B cell (primary cell): ENCODE measurements at regions not wholly inside any gene's neighbourhood (a gene's known extent, or its start where the extent isn't known, plus 50 kb on each side); places are given as distances from the start of the nearest gene placed in this dataset.

Experiments
- ATAC-seq: fragments of 200-7000 bp; cut with Tn5 transposase; one replicate; pipeline ENCODE4 v1.10.0; 2021; ENCODE audit warnings: low read depth, mild to moderate bottlenecking, moderate number of reproducible peaks, moderate library complexity
- CTCF ChIA-PET: fragments of 350-600 bp; sonication (Branson Sonifier 250); formaldehyde crosslinking; loops from one replicate; lab custom pipeline; 2021; ENCODE audit warnings: antibody characterized with exemption, inconsistent platforms; lab: Charles Lee
- POLR2A ChIA-PET: fragments of 350-600 bp; sonication (Branson Sonifier 250); formaldehyde crosslinking; loops from one replicate; lab custom pipeline; 2021; ENCODE audit warnings: antibody characterized with exemption; lab: Charles Lee
- DNase-seq: peaks from one replicate; pipeline ENCODE4 v3.0.0; 2013
- H2AFZ ChIP-seq: 2 replicates; pipeline ENCODE4 v1.6.1; 2012; ENCODE audit warnings: mild to moderate bottlenecking, low read depth, low read length; ENCODE audit not compliant: insufficient read depth, poor library complexity, severe bottlenecking
- H3K27ac ChIP-seq, 2 donors: 1 replicate in 1 of 2; 2 replicates in 1 of 2; pipeline ENCODE4 v1.5.1; 2012 to 2013; ENCODE audit warnings: low read length in 2 of 2, mild to moderate bottlenecking in 2 of 2, moderate library complexity in 1 of 2
- H3K27me3 ChIP-seq, 4 experiments: fragments of 200-600 bp in 1 of 4; sonication (generic) in 1 of 4; replicated peaks in 1 of 4; 1 replicate in 2 of 4; 2 replicates in 2 of 4; pipeline versions ENCODE4 v1.6.1 to v1.7.0; 2013 to 2016; ENCODE audit warnings: low read length in 3 of 4, mild to moderate bottlenecking in 2 of 4, mixed read lengths in 1 of 4, moderate library complexity in 1 of 4; ENCODE audit not compliant: insufficient read depth in 4 of 4, control insufficient read depth in 3 of 4; ENCODE audit errors: control extremely low read depth in 1 of 4
- H3K36me3 ChIP-seq, 2 experiments: replicated peaks in 1 of 2; 1 replicate in 1 of 2; 2 replicates in 1 of 2; pipeline versions ENCODE4 v1.6.1 to v1.7.1; 2013; ENCODE audit warnings: low read length in 1 of 2; ENCODE audit not compliant: insufficient read depth in 2 of 2, control insufficient read depth in 1 of 2; ENCODE audit errors: control extremely low read depth in 1 of 2, extremely low read depth in 1 of 2
- H3K4me1 ChIP-seq, 2 donors: fragments of 200-600 bp in 1 of 2; sonication (generic) in 1 of 2; 1 replicate in 1 of 2; 2 replicates in 1 of 2; pipeline versions ENCODE4 v1.5.1 to v1.6.1; 2013 to 2017; ENCODE audit warnings: low read length in 2 of 2; ENCODE audit not compliant: control insufficient read depth in 2 of 2, insufficient read depth in 2 of 2
- H3K4me2 ChIP-seq: replicated peaks from 2 replicates; pipeline ENCODE3; 2012; ENCODE audit warnings: mild to moderate bottlenecking, low read depth, low read length; ENCODE audit not compliant: poor library complexity, severe bottlenecking
- H3K4me3 ChIP-seq, 5 experiments: fragments of 200-600 bp in 1 of 5; sonication (generic) in 1 of 5; 1 replicate in 3 of 5; 2 replicates in 2 of 5; pipeline versions ENCODE4 v1.5.1 to v1.7.0; 2011 to 2016; ENCODE audit warnings: low read length in 4 of 5, mild to moderate bottlenecking in 4 of 5, low read depth in 2 of 5, control low read depth in 1 of 5, moderate library complexity in 1 of 5; ENCODE audit not compliant: insufficient read depth in 1 of 5; ENCODE audit errors: control extremely low read depth in 1 of 5, extremely low read depth in 1 of 5
- H3K79me2 ChIP-seq: fragments of 200-600 bp; sonication (generic); one replicate; pipeline ENCODE4 v1.6.0; 2016; ENCODE audit warnings: low read length; ENCODE audit not compliant: control insufficient read depth, insufficient read depth
- H3K9ac ChIP-seq: fragments of 200-600 bp; sonication (generic); 2 replicates; pipeline ENCODE4 v1.6.1; 2017; ENCODE audit warnings: mild to moderate bottlenecking, low read length, moderate library complexity
- H3K9me3 ChIP-seq, 3 donors: one replicate each; pipeline versions ENCODE4 v1.6.1 to v1.7.1; 2013; ENCODE audit warnings: low read length in 2 of 3; ENCODE audit not compliant: control insufficient read depth in 2 of 3, insufficient read depth in 1 of 3; ENCODE audit errors: control extremely low read depth in 1 of 3
- H4K20me1 ChIP-seq: 2 replicates; pipeline ENCODE4 v1.6.0; 2012; ENCODE audit warnings: mild to moderate bottlenecking, low read length; ENCODE audit not compliant: insufficient read depth, control insufficient read depth, poor library complexity, severe bottlenecking
- H3K27ac Mint-ChIP-seq: one replicate; pipeline ENCODE4 v1.8.0; 2021; ENCODE audit warnings: mixed read lengths
- H3K27me3 Mint-ChIP-seq: one replicate; pipeline ENCODE4 v1.8.0; 2021; ENCODE audit warnings: mixed read lengths
- H3K4me1 Mint-ChIP-seq: one replicate; pipeline ENCODE4 v1.8.0; 2021; ENCODE audit warnings: mixed read lengths
- H3K4me3 Mint-ChIP-seq: one replicate; pipeline ENCODE4 v1.8.0; 2021; ENCODE audit warnings: mixed read lengths
- H3K9me3 Mint-ChIP-seq: one replicate; pipeline ENCODE4 v1.8.0; 2022; ENCODE audit warnings: mixed read lengths; ENCODE audit not compliant: insufficient read depth
- EZH2 ChIP-seq: IDR thresholded peaks from 2 replicates; pipeline ENCODE4 v1.6.1; 2012; ENCODE audit warnings: borderline replicate concordance, low read depth, mild to moderate bottlenecking, moderate library complexity, low read length; ENCODE audit not compliant: insufficient read depth, poor library complexity, severe bottlenecking
- WGBS: methylation state at CpG from one replicate; pipeline ENCODE4 v1.1.5; 2013; ENCODE audit warnings: missing lambda C conversion rate; ENCODE audit not compliant: insufficient coverage; 5-methylcytosine and 5-hydroxymethylcytosine counted together
- intact Hi-C: fragments of 100-400 bp; cut with micrococcal nuclease; formaldehyde crosslinking; loops from one replicate; pipeline ENCODE4 v1.10.0; 2022
- TF ChIP-seq, protein P1 (sequence below): fragments of 200-600 bp; IDR thresholded peaks from one replicate; pipeline ENCODE4 v1.8.0; 2022; ENCODE audit warnings: antibody characterized with exemption, mild to moderate bottlenecking

GRCh38 chr17:63276821-63277220, 169.3 kb downstream of the CYB561 start:
- no peak overlapping the region for H2AFZ ChIP-seq
- CTCF ChIA-PET: interaction anchor here (0.7 kb wide), 2 partner anchors 39 to 398 kb away, joined by 3 to 4 read pairs; no protein-coding TSS in a partner anchor
- peaks cover 4 to 13% of the 10 kb centered on the region in 2 donors for H3K4me1 ChIP-seq
- ATAC-seq (no peak), DNase-seq (no peak)
- no peak overlapping the region for H3K27ac Mint-ChIP-seq
- no peaks in the 10 kb centered on the region for H3K36me3 ChIP-seq
- H3K4me2 ChIP-seq: no peak overlapping the region
- POLR2A ChIA-PET: no interaction called here
- no peaks in the 10 kb centered on the region for H3K9me3 ChIP-seq
- no peak overlapping the region for H3K27ac ChIP-seq
- H4K20me1 ChIP-seq: no peaks in the 10 kb centered on the region
- H3K27me3 ChIP-seq: no peaks in the 10 kb centered on the region
- H3K9me3 Mint-ChIP-seq: no peaks in the 10 kb centered on the region
- no peaks in the 10 kb centered on the region for H3K27me3 Mint-ChIP-seq
- intact Hi-C loops: no loop called here
- no peaks in the 10 kb centered on the region for H3K79me2 ChIP-seq
- H3K4me1 Mint-ChIP-seq: peaks cover 15% of the 10 kb centered on the region
- H3K4me3 Mint-ChIP-seq: no peak overlapping the region
- H3K9ac ChIP-seq: no peak overlapping the region
- WGBS: 88% methylated on average over 1 of the region's 3 CpGs
- TF ChIP-seq, protein P1, sequence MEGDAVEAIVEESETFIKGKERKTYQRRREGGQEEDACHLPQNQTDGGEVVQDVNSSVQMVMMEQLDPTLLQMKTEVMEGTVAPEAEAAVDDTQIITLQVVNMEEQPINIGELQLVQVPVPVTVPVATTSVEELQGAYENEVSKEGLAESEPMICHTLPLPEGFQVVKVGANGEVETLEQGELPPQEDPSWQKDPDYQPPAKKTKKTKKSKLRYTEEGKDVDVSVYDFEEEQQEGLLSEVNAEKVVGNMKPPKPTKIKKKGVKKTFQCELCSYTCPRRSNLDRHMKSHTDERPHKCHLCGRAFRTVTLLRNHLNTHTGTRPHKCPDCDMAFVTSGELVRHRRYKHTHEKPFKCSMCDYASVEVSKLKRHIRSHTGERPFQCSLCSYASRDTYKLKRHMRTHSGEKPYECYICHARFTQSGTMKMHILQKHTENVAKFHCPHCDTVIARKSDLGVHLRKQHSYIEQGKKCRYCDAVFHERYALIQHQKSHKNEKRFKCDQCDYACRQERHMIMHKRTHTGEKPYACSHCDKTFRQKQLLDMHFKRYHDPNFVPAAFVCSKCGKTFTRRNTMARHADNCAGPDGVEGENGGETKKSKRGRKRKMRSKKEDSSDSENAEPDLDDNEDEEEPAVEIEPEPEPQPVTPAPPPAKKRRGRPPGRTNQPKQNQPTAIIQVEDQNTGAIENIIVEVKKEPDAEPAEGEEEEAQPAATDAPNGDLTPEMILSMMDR: no peak
- TF ChIP-seq EZH2: no peak
- no peak overlapping the region for H3K4me3 ChIP-seq

- Histone ChIP-seq H3K79me2 (no peaks in the 10 kb centered on the region), H3K27me3 (no peaks in the 10 kb centered on the region), H3K9ac (no peak overlapping the region), H3K4me3 (no peak overlapping the region), H3K9me3 (no peaks in the 10 kb centered on the region), H3K36me3 (no peaks in the 10 kb centered on the region), H3K27ac (no peak overlapping the region), H2AFZ (no peak overlapping the region), H4K20me1 (no peaks in the 10 kb centered on the region), H3K4me2 (no peak overlapping the region), H3K4me1 (peaks cover 4 to 18% of the 10 kb centered on the region in 2 donors)
- Mint-ChIP-seq H3K27me3 (no peaks in the 10 kb centered on the region), H3K4me3 (no peak overlapping the region), H3K9me3 (no peaks in the 10 kb centered on the region), H3K4me1 (peaks cover 21% of the 10 kb centered on the region), H3K27ac (no peak overlapping the region)
- POLR2A ChIA-PET: no interaction called here
- CTCF ChIA-PET: no interaction called here
- no peak for ATAC-seq
- intact Hi-C loops: no loop called here
- TF ChIP-seq, protein P1: no peak
- no peak for TF ChIP-seq EZH2
- WGBS: 78% methylated on average over 3 of the region's 3 CpGs
- DNase-seq: no peak
These were observed 168.5 kb downstream of the CYB561 start for GRCh38 chr17:63277629-63278028.
